Peyer's patch (tissue), 4 donors: ENCODE measurements at regions not wholly inside any gene's neighbourhood (a gene's known extent, or its start where the extent isn't known, plus 50 kb on each side); places are given as distances from the start of the nearest gene placed in this dataset.

ENCODE experiments used
- DNase-seq, 3 donors: peaks; one replicate each; pipeline ENCODE4 v3.0.0-alpha.2; 2017 to 2019
- H3K27ac ChIP-seq, 4 donors: fragments of 200-600 bp; sonication (generic); one replicate each; pipeline ENCODE4 v1.5.1; 2016 to 2019
- H3K27me3 ChIP-seq, 2 donors: fragments of 200-600 bp; sonication (generic); one replicate each; pipeline ENCODE4 v1.5.1; 2019
- H3K36me3 ChIP-seq, 3 donors: fragments of 200-600 bp; sonication (generic); one replicate each; pipeline ENCODE4 v1.5.1; 2016 to 2019
- H3K4me1 ChIP-seq, 4 donors: fragments of 200-600 bp; sonication (generic); one replicate each; pipeline ENCODE4 v1.5.1; 2016 to 2019
- H3K4me3 ChIP-seq, 4 donors: fragments of 200-600 bp; sonication (generic); 1 replicate in 3 of 4; 2 replicates in 1 of 4; pipeline ENCODE4 v1.5.1; 2016 to 2019; ENCODE audit warnings: mild to moderate bottlenecking in 1 of 4
- H3K9me3 ChIP-seq, 4 donors: fragments of 200-600 bp; sonication (generic); one replicate each; pipeline ENCODE4 v1.5.1; 2016 to 2019; ENCODE audit warnings: mild to moderate bottlenecking in 1 of 4
- POLR2A ChIP-seq, 2 donors: fragments of 450-650 bp; IDR thresholded peaks; one replicate each; pipeline ENCODE4 v1.5.1; 2017; ENCODE audit warnings: antibody characterized with exemption in 2 of 2, mild to moderate bottlenecking in 2 of 2, moderate library complexity in 2 of 2
- TF ChIP-seq, protein P1 (sequence below), 6 experiments: fragments of 450-650 bp in 4 of 6; fragments of 200-600 bp in 2 of 6; sonication (generic) in 1 of 6; IDR thresholded peaks; one replicate each; pipeline ENCODE4 v1.5.1; 2017 to 2019; ENCODE audit warnings: antibody characterized with exemption in 6 of 6, mild to moderate bottlenecking in 3 of 6, moderate library complexity in 1 of 6

DNA sequence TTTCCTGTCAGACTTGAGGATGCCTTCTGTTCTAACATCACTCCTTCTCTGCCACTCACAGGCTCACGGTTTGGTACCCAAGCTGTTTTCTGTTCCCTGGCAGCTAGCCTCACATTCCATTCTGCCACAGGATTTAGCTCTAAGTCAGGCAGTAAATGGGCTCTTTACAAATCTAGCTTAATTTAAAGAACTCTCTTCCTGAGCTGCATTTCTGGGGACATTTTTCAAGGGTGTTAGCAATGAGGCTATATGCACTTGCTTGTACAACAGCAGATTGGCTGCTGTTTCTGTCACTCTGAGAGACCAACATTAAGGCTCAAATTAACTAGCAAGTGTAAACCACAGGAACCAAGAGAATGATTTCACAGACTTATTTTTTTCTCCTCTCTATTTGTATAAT is 337.8 kb upstream of the NOCT start:
- no peak for DNase-seq
- Histone ChIP-seq H3K9me3 (no peaks in the 10 kb centered on the region), H3K36me3 (no peaks in the 10 kb centered on the region), H3K27ac (no peak overlapping the region), H3K27me3 (no peaks in the 10 kb centered on the region), H3K4me3 (no peak overlapping the region), H3K4me1 (no peaks in the 10 kb centered on the region)
- TF ChIP-seq POLR2A (IDR thresholded peaks at IDR 0.05), result no peak
- TF ChIP-seq, protein P1, sequence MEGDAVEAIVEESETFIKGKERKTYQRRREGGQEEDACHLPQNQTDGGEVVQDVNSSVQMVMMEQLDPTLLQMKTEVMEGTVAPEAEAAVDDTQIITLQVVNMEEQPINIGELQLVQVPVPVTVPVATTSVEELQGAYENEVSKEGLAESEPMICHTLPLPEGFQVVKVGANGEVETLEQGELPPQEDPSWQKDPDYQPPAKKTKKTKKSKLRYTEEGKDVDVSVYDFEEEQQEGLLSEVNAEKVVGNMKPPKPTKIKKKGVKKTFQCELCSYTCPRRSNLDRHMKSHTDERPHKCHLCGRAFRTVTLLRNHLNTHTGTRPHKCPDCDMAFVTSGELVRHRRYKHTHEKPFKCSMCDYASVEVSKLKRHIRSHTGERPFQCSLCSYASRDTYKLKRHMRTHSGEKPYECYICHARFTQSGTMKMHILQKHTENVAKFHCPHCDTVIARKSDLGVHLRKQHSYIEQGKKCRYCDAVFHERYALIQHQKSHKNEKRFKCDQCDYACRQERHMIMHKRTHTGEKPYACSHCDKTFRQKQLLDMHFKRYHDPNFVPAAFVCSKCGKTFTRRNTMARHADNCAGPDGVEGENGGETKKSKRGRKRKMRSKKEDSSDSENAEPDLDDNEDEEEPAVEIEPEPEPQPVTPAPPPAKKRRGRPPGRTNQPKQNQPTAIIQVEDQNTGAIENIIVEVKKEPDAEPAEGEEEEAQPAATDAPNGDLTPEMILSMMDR (IDR thresholded peaks at IDR 0.05), result no peak

DNA sequence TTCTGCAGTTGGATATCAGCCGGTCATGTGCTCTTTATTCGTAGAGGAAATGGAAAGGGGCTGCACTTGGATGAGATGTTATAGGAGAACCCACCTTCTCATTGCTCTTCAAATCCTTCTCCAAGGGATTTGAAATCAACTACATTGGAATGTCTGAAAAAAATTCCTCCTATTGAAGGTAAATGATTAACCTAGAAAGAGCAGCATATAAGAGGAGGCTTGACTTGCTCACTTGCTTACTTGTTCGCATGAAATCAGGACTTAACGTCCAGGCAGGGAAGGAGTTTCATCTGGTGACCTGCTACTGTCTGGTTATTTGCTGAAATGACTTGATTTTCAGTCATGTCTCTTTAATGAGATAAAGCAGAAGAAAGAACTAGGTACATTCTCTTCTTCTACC is 338.4 kb upstream of the NOCT start:
- Histone ChIP-seq H3K4me3 (no peak overlapping the region), H3K4me1 (no peaks in the 10 kb centered on the region), H3K9me3 (no peaks in the 10 kb centered on the region), H3K36me3 (no peaks in the 10 kb centered on the region), H3K27me3 (no peaks in the 10 kb centered on the region), H3K27ac (no peak overlapping the region)
- no peak for DNase-seq
- TF ChIP-seq, protein P1 (IDR thresholded peaks at IDR 0.05), result no peak
- no peak for TF ChIP-seq POLR2A (IDR thresholded peaks at IDR 0.05)

DNA sequence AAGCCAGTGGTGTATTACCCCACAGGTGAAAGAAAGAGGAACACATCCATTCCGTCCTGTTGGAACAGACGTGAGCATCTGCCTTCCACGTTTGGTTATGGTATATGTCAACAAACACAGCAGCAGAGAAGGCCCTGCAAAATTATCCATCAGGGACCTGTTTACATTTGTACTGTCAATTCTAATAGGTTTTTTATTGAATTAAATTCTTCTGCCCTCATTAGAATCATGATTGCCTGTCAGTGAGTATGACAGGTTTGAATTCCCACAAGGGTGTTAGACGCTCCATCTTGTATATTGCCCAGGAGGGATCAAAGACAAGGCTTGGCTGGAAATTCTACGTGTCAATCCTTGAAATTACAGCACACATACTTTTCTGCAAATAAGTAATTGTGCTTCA is 339.9 kb upstream of the NOCT start:
- no peaks in the 10 kb centered on the region for H3K36me3 ChIP-seq
- H3K4me1 ChIP-seq, result no peaks in the 10 kb centered on the region
- no peak overlapping the region for H3K27ac ChIP-seq
- H3K27me3 ChIP-seq, result no peaks in the 10 kb centered on the region
- no peak for TF ChIP-seq POLR2A (IDR thresholded peaks at IDR 0.05)
- TF ChIP-seq, protein P1 (IDR thresholded peaks at IDR 0.05), result no peak
- no peaks in the 10 kb centered on the region for H3K9me3 ChIP-seq
- no peak overlapping the region for H3K4me3 ChIP-seq
- DNase-seq, result no peak

DNA sequence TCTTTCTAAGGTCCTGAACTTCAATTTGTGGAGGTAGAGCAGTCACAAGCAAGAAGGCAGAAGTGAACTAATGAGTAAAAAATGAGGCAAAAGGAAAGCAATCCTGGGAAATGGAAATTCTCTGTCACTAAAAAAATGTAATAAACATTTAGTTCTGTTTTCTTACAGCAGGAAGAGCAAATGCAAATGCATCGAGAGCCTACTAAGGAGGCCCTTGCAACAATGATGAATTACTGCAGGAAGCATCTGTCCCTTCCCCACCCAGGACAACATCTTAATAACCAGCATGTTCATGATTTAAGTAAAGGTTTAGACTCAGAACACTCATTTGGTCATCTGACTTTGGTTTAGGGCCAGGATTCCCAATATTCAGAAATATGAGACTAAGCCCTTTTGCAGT is 341.4 kb upstream of the NOCT start:
- Histone ChIP-seq H3K4me1 (no peaks in the 10 kb centered on the region), H3K27me3 (no peaks in the 10 kb centered on the region), H3K27ac (no peak overlapping the region), H3K4me3 (no peak overlapping the region), H3K9me3 (no peaks in the 10 kb centered on the region), H3K36me3 (no peaks in the 10 kb centered on the region)
- TF ChIP-seq, protein P1 (IDR thresholded peaks at IDR 0.05), result no peak
- TF ChIP-seq POLR2A (IDR thresholded peaks at IDR 0.05), result no peak
- DNase-seq, result no peak

DNA sequence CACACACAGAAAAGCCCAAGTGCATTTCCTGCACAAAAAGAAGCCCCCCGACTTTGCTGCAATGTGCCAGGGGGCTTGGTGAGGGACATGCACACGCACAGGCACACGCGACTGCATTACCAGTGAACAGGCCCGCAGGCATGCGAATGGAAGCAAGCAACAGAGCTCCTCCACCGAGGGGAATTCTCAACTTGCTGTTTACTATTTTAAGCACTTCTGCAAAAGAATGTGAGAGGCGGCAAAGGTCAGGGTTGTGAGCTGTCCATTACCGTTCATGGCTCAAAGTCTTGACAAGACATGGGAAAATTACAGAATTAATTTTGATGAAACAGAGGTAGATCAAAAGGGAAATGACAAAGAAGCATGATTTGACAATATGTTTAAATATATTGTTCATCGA is 342.5 kb upstream of the NOCT start:
- Histone ChIP-seq H3K27ac (no peak overlapping the region), H3K27me3 (no peaks in the 10 kb centered on the region), H3K4me3 (no peak overlapping the region), H3K9me3 (no peaks in the 10 kb centered on the region), H3K36me3 (no peaks in the 10 kb centered on the region), H3K4me1 (no peaks in the 10 kb centered on the region)
- DNase-seq, result no peak
- TF ChIP-seq POLR2A (IDR thresholded peaks at IDR 0.05), result no peak
- TF ChIP-seq, protein P1 (IDR thresholded peaks at IDR 0.05), result no peak

DNA sequence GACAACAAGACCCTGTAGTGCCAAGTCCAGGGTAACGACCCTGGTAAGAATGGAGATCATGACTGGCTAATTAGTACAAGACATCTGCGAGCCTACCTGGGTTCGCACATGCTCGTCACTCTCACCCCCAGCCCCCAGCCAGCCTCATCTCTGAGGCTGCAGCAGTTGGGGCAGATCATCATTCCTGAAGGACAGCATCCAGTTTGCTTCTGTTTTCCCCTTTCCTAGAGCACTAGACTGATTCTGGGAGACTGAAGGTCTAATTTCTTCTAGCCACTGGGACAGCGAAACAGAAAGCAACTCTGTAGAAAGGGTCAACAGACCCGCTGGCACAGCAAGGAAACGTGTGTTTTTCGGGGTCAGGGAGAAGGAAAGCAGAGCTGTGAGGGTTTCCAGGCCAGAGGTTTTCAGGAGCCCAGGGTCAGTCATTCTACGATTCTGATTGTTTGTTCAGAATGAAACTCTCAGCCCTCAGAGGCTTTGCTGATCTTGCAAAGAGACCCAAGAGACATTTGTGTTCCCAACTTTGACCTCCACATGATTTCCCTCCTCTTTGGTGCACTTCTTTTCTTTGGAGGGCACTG is 343.1 kb upstream of the NOCT start:
- no peaks in the 10 kb centered on the region for H3K9me3 ChIP-seq
- H3K27me3 ChIP-seq, result no peaks in the 10 kb centered on the region
- DNase-seq, result no peak
- H3K4me3 ChIP-seq, result no peak overlapping the region
- no peaks in the 10 kb centered on the region for H3K36me3 ChIP-seq
- H3K27ac ChIP-seq, result no peak overlapping the region
- H3K4me1 ChIP-seq, result no peaks in the 10 kb centered on the region
- TF ChIP-seq, protein P1 (IDR thresholded peaks at IDR 0.05), result no peak
- no peak for TF ChIP-seq POLR2A (IDR thresholded peaks at IDR 0.05)
